ENCODE measurements at regions not wholly inside any gene's neighbourhood (a gene's known extent, or its start where the extent isn't known, plus 50 kb on each side); places are given as distances from the start of the nearest gene placed in this dataset.

GRCh38 chr16:5918567-5919130, 821.1 kb upstream of the EEF2KMT start:
- no peaks in the 10 kb centered on the region for H3K27me3 ChIP-seq (ENCODE audit: control insufficient read depth in 2 of 2, insufficient read depth in 2 of 2, low read length in 2 of 2)
- no peaks in the 10 kb centered on the region for H3K36me3 ChIP-seq (ENCODE audit: control insufficient read depth in 2 of 2, extremely low read depth in 1 of 2, insufficient read depth in 2 of 2, low read length in 2 of 2)
- no peak for FAIRE-seq
- ChIA-PET POLR2A (no interaction called here), CTCF (no interaction called here)
- intact Hi-C loops (cut with micrococcal nuclease), result no loop called here
- no peak overlapping the region for H3K9ac ChIP-seq (replicated peaks; ENCODE audit: extremely low read depth, insufficient read depth, low read length)
- no peak overlapping the region for H3K4me2 ChIP-seq (ENCODE audit: insufficient read depth, low read length)
- no peak for TF ChIP-seq MAX (IDR thresholded peaks at IDR 0.05; ENCODE audit: insufficient read depth, insufficient read length)
- no peak for TF ChIP-seq JUN (IDR thresholded peaks at IDR 0.05; ENCODE audit: borderline replicate concordance, insufficient read depth, insufficient read length, low read depth)
- TF ChIP-seq GATA2 (IDR thresholded peaks at IDR 0.05; ENCODE audit: insufficient read depth, insufficient read length, low read depth, low read length), result no peak
- no peak for TF ChIP-seq EZH2 (IDR thresholded peaks at IDR 0.05; ENCODE audit: borderline replicate concordance, low read depth, low read length, severe bottlenecking)
- no peaks in the 10 kb centered on the region for H3K9me1 ChIP-seq (replicated peaks; ENCODE audit: control insufficient read depth, extremely low read depth, insufficient read depth, low read length)
- BruUV-seq (replicated peaks), result no TSS peak
- H3K9me3 ChIP-seq (replicated peaks; ENCODE audit: control insufficient read depth, insufficient read depth, low read length), result no peaks in the 10 kb centered on the region
- H3K4me3 ChIP-seq (replicated peaks in 1 of 3; ENCODE audit: insufficient read depth in 1 of 3, low read depth in 1 of 3, low read length in 3 of 3), result no peak overlapping the region
- H4K20me1 ChIP-seq (replicated peaks; ENCODE audit: control insufficient read depth, extremely low read depth, insufficient read depth, low read length), result no peaks in the 10 kb centered on the region
- H3K27ac ChIP-seq (ENCODE audit: insufficient read depth, low read depth, low read length), result no peak overlapping the region
- no peak for DNase-seq (ENCODE audit: low read depth, low spot score)
- dilution Hi-C loops (cut with MboI; ENCODE audit: extremely low pct_ligation_motif_present, low sequenced_read_pairs), result no loop called here
- H3K4me1 ChIP-seq (ENCODE audit: control insufficient read depth, extremely low read depth, insufficient read depth, low read length), result no peaks in the 10 kb centered on the region
- H3K79me2 ChIP-seq (ENCODE audit: control insufficient read depth, insufficient read depth, low read length), result no peaks in the 10 kb centered on the region
- no peak overlapping the region for H2AFZ ChIP-seq (ENCODE audit: low read depth, low read length)

GRCh38 chr16:5917436-5918195, 820.0 kb upstream of the EEF2KMT start:
- CTCF ChIA-PET, result no interaction called here
- dilution Hi-C loops (cut with MboI; ENCODE audit: extremely low pct_ligation_motif_present, low sequenced_read_pairs), result no loop called here
- BruUV-seq (replicated peaks), result no TSS peak
- intact Hi-C loops (cut with micrococcal nuclease), result no loop called here
- no peaks in the 10 kb centered on the region for H3K36me3 ChIP-seq (ENCODE audit: control insufficient read depth in 2 of 2, extremely low read depth in 1 of 2, insufficient read depth in 2 of 2, low read length in 2 of 2)
- no peaks in the 10 kb centered on the region for H3K4me1 ChIP-seq (ENCODE audit: control insufficient read depth, extremely low read depth, insufficient read depth, low read length)
- no peak overlapping the region for H3K9ac ChIP-seq (replicated peaks; ENCODE audit: extremely low read depth, insufficient read depth, low read length)
- H2AFZ ChIP-seq (ENCODE audit: low read depth, low read length), result no peak overlapping the region
- no peak for DNase-seq (ENCODE audit: low read depth, low spot score)
- H3K27ac ChIP-seq (ENCODE audit: insufficient read depth, low read depth, low read length), result no peak overlapping the region
- H4K20me1 ChIP-seq (replicated peaks; ENCODE audit: control insufficient read depth, extremely low read depth, insufficient read depth, low read length), result no peaks in the 10 kb centered on the region
- no peaks in the 10 kb centered on the region for H3K27me3 ChIP-seq (ENCODE audit: control insufficient read depth in 2 of 2, insufficient read depth in 2 of 2, low read length in 2 of 2)
- no peak overlapping the region for H3K4me2 ChIP-seq (ENCODE audit: insufficient read depth, low read length)
- H3K9me3 ChIP-seq (replicated peaks; ENCODE audit: control insufficient read depth, insufficient read depth, low read length), result no peaks in the 10 kb centered on the region
- POLR2A ChIA-PET, result no interaction called here
- no peak overlapping the region for H3K4me3 ChIP-seq (replicated peaks in 1 of 3; ENCODE audit: insufficient read depth in 1 of 3, low read depth in 1 of 3, low read length in 3 of 3)
- H3K79me2 ChIP-seq (ENCODE audit: control insufficient read depth, insufficient read depth, low read length), result no peaks in the 10 kb centered on the region
- no peak for FAIRE-seq
- no peak for TF ChIP-seq MYC (IDR thresholded peaks at IDR 0.05; ENCODE audit: low read depth, low read length)
- no peak for TF ChIP-seq CTCF (IDR thresholded peaks at IDR 0.05; ENCODE audit: extremely low read depth in 1 of 2, insufficient read depth in 1 of 2, low read depth in 1 of 2, low read length in 2 of 2)
- no peak for TF ChIP-seq POLR2A (IDR thresholded peaks at IDR 0.05; ENCODE audit: low read depth, low read length)
- no peak for TF ChIP-seq MAX (IDR thresholded peaks at IDR 0.05; ENCODE audit: insufficient read depth, insufficient read length)
- no peak for TF ChIP-seq EZH2 (IDR thresholded peaks at IDR 0.05; ENCODE audit: borderline replicate concordance, low read depth, low read length, severe bottlenecking)
- no peaks in the 10 kb centered on the region for H3K9me1 ChIP-seq (replicated peaks; ENCODE audit: control insufficient read depth, extremely low read depth, insufficient read depth, low read length)
